Neural cell (in vitro differentiated cells): ENCODE measurements at regions not wholly inside any gene's neighbourhood (a gene's known extent, or its start where the extent isn't known, plus 50 kb on each side); places are given as distances from the start of the nearest gene placed in this dataset.

Experiments
- H2AFZ ChIP-seq: fragments of 200-600, 300-800 bp; sonication (generic), shearing (Covaris generic); 2 replicates; pipeline ENCODE4 v1.6.0; 2014; ENCODE audit warnings: low read depth, mild to moderate bottlenecking, antibody characterized with exemption, low read length, moderate library complexity
- H3F3A ChIP-seq: fragments of 200-600 bp; shearing (Covaris generic); 2 replicates; pipeline ENCODE4 v1.6.1; 2016; ENCODE audit warnings: mild to moderate bottlenecking, moderate library complexity, mixed read lengths, antibody characterized with exemption, low read length; ENCODE audit not compliant: insufficient read depth, poor library complexity, severe bottlenecking
- H3K27ac ChIP-seq: fragments of 200-600, 300-800 bp; sonication (generic), shearing (Covaris generic); 2 replicates; pipeline ENCODE4 v1.5.1; 2014; ENCODE audit warnings: mild to moderate bottlenecking, low read length, moderate library complexity
- H3K27me3 ChIP-seq: fragments of 300-800, 200-600 bp; sonication (generic), shearing (Covaris generic); 2 replicates; pipeline ENCODE4 v1.6.0; 2014; ENCODE audit warnings: mild to moderate bottlenecking, low read depth, low read length, moderate library complexity; ENCODE audit not compliant: insufficient read depth
- H3K36me3 ChIP-seq: fragments of 300-800, 200-600 bp; sonication (generic), shearing (Covaris generic); 2 replicates; pipeline ENCODE4 v1.5.1; 2014; ENCODE audit warnings: mild to moderate bottlenecking, antibody characterized with exemption, low read length, moderate library complexity; ENCODE audit not compliant: insufficient read depth
- H3K4me2 ChIP-seq: fragments of 300-800, 200-600 bp; sonication (generic), shearing (Covaris generic); 2 replicates; pipeline ENCODE4 v1.6.0; 2014; ENCODE audit warnings: mild to moderate bottlenecking, low read length
- H3K4me3 ChIP-seq: fragments of 300-800, 200-600 bp; sonication (generic), shearing (Covaris generic); 2 replicates; pipeline ENCODE4 v1.5.1; 2014; ENCODE audit warnings: mild to moderate bottlenecking, low read length, moderate library complexity
- H3K79me2 ChIP-seq: fragments of 200-600 bp; shearing (Covaris generic); replicated peaks from 2 replicates; pipeline ENCODE4 v1.6.0; 2014; ENCODE audit warnings: mild to moderate bottlenecking, low read length, moderate library complexity; ENCODE audit not compliant: insufficient read depth
- H3K9ac ChIP-seq: fragments of 300-800, 200-600 bp; sonication (generic), shearing (Covaris generic); 2 replicates; pipeline ENCODE4 v1.6.1; 2016; ENCODE audit warnings: mild to moderate bottlenecking, low read length, mixed read lengths
- H3K9me2 ChIP-seq: fragments of 200-600 bp; shearing (Covaris generic); 2 replicates; pipeline ENCODE4 v1.6.1; 2016; ENCODE audit warnings: mild to moderate bottlenecking, low read length, mixed read lengths; ENCODE audit not compliant: insufficient read depth
- H3K9me3 ChIP-seq: fragments of 200-600, 300-800 bp; sonication (generic), shearing (Covaris generic); 2 replicates; pipeline ENCODE4 v1.6.1; 2016; ENCODE audit warnings: mild to moderate bottlenecking, mixed run types, low read length, moderate library complexity, mixed read lengths
- H4K20me1 ChIP-seq: fragments of 200-600 bp; shearing (Covaris generic); 2 replicates; pipeline ENCODE4 v1.6.1; 2016; ENCODE audit warnings: mild to moderate bottlenecking, mixed run types; ENCODE audit not compliant: insufficient read depth
- CTCF ChIP-seq: fragments of 450-650 bp; IDR thresholded peaks from 2 replicates; pipeline ENCODE4 v1.5.1; 2014; ENCODE audit warnings: antibody characterized with exemption, mild to moderate bottlenecking, moderate library complexity; ENCODE audit not compliant: poor library complexity, severe bottlenecking
- EP300 ChIP-seq: fragments of 450-650 bp; conservative IDR thresholded peaks from 2 replicates; pipeline ENCODE4 v1.6.1; 2014; ENCODE audit warnings: antibody characterized with exemption, mild to moderate bottlenecking, moderate library complexity; ENCODE audit not compliant: poor library complexity, severe bottlenecking
- EZH2 ChIP-seq: fragments of 200-600, 300-800 bp; shearing (Covaris generic), sonication (generic); IDR thresholded peaks from 2 replicates; pipeline ENCODE4 v1.6.1; 2014; ENCODE audit warnings: antibody characterized with exemption, low read length, borderline replicate concordance, mild to moderate bottlenecking; ENCODE audit not compliant: insufficient read depth, poor library complexity, severe bottlenecking
- MXI1 ChIP-seq: fragments of 450-650 bp; conservative IDR thresholded peaks from 2 replicates; pipeline ENCODE4 v1.6.1; 2014; ENCODE audit warnings: antibody characterized with exemption, mild to moderate bottlenecking; ENCODE audit not compliant: poor library complexity, severe bottlenecking
- POLR2AphosphoS5 ChIP-seq: IDR thresholded peaks from 2 replicates; pipeline ENCODE4 v1.6.1; 2012
- RAD21 ChIP-seq: fragments of 450-650 bp; conservative IDR thresholded peaks from 2 replicates; pipeline ENCODE4 v1.6.1; 2014; ENCODE audit warnings: antibody characterized with exemption, mild to moderate bottlenecking, moderate library complexity
- SMC3 ChIP-seq: fragments of 450-650 bp; conservative IDR thresholded peaks from 2 replicates; pipeline ENCODE4 v1.6.1; 2014; ENCODE audit warnings: antibody characterized with exemption, mild to moderate bottlenecking, moderate library complexity; ENCODE audit not compliant: poor library complexity
- TAF1 ChIP-seq: IDR thresholded peaks from 2 replicates; pipeline ENCODE4 v1.6.1; 2012; ENCODE audit warnings: low read depth
- TF ChIP-seq, protein P1 (sequence below): IDR thresholded peaks from 2 replicates; pipeline ENCODE4 v1.6.1; 2012; ENCODE audit warnings: borderline replicate concordance

- Histone ChIP-seq H3K9me3 (no peaks in the 10 kb centered on the region), H3K4me2 (no peak overlapping the region), H3K27me3 (no peaks in the 10 kb centered on the region), H3K27ac (no peak overlapping the region), H3K9ac (no peak overlapping the region), H4K20me1 (no peaks in the 10 kb centered on the region), H3K79me2 (no peaks in the 10 kb centered on the region), H3K4me3 (no peak overlapping the region), H3K36me3 (no peaks in the 10 kb centered on the region), H3K9me2 (no peaks in the 10 kb centered on the region), H2AFZ (no peak overlapping the region), H3F3A (no peaks in the 10 kb centered on the region)
- TF ChIP-seq POLR2AphosphoS5 (no peak), MXI1 (no peak), TAF1 (no peak), CTCF (no peak), EP300 (no peak), EZH2 (no peak), RAD21 (no peak), SMC3 (no peak)
- TF ChIP-seq, protein P1, sequence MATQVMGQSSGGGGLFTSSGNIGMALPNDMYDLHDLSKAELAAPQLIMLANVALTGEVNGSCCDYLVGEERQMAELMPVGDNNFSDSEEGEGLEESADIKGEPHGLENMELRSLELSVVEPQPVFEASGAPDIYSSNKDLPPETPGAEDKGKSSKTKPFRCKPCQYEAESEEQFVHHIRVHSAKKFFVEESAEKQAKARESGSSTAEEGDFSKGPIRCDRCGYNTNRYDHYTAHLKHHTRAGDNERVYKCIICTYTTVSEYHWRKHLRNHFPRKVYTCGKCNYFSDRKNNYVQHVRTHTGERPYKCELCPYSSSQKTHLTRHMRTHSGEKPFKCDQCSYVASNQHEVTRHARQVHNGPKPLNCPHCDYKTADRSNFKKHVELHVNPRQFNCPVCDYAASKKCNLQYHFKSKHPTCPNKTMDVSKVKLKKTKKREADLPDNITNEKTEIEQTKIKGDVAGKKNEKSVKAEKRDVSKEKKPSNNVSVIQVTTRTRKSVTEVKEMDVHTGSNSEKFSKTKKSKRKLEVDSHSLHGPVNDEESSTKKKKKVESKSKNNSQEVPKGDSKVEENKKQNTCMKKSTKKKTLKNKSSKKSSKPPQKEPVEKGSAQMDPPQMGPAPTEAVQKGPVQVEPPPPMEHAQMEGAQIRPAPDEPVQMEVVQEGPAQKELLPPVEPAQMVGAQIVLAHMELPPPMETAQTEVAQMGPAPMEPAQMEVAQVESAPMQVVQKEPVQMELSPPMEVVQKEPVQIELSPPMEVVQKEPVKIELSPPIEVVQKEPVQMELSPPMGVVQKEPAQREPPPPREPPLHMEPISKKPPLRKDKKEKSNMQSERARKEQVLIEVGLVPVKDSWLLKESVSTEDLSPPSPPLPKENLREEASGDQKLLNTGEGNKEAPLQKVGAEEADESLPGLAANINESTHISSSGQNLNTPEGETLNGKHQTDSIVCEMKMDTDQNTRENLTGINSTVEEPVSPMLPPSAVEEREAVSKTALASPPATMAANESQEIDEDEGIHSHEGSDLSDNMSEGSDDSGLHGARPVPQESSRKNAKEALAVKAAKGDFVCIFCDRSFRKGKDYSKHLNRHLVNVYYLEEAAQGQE = no peak
These were observed 57.4 kb upstream of the ARHGAP42 start for GRCh38 chr11:100629671-100630070.

GRCh38 chr11:100630898-100631297 lies 56.2 kb upstream of the ARHGAP42 start:
- Histone ChIP-seq H3K36me3 (no peaks in the 10 kb centered on the region), H3K9me3 (no peaks in the 10 kb centered on the region), H3K27ac (no peak overlapping the region), H3K4me3 (no peak overlapping the region), H3K9me2 (no peaks in the 10 kb centered on the region), H3K79me2 (no peaks in the 10 kb centered on the region), H4K20me1 (no peaks in the 10 kb centered on the region), H3K27me3 (no peaks in the 10 kb centered on the region), H3F3A (no peaks in the 10 kb centered on the region), H3K4me2 (no peak overlapping the region), H2AFZ (no peak overlapping the region), H3K9ac (no peak overlapping the region)
- no peak for TF ChIP-seq RAD21
- TF ChIP-seq MXI1 = no peak
- TF ChIP-seq, protein P1 = no peak
- TF ChIP-seq CTCF = no peak
- no peak for TF ChIP-seq EZH2
- TF ChIP-seq TAF1 = no peak
